Right lobe of liver (tissue), 6 donors: ENCODE measurements at regions not wholly inside any gene's neighbourhood (a gene's known extent, or its start where the extent isn't known, plus 50 kb on each side); places are given as distances from the start of the nearest gene placed in this dataset.

ENCODE experiments used
- ATAC-seq, 4 donors: fragments of 200-7000 bp; cut with Tn5 transposase; one replicate each; pipeline ENCODE4 v1.9.1; 2020; ENCODE audit warnings: mild to moderate bottlenecking in 4 of 4, moderate library complexity in 4 of 4
- DNase-seq, 3 donors: peaks; one replicate each; pipeline ENCODE4 v3.0.0-alpha.2; 2020
- H3K27ac ChIP-seq, 3 donors: fragments of 200-600 bp; one replicate each; pipeline ENCODE4 v1.8.0; 2022
- H3K27me3 ChIP-seq, 2 donors: fragments of 200-600 bp; one replicate each; pipeline ENCODE4 v1.8.0; 2022
- H3K36me3 ChIP-seq, 4 donors: fragments of 200-600 bp; sonication (generic) in 1 of 4; one replicate each; pipeline versions ENCODE4 v1.5.1 to v1.8.0; 2017 to 2022; ENCODE audit warnings: control low read depth in 1 of 4
- H3K4me1 ChIP-seq, 4 donors: fragments of 200-600 bp; sonication (generic) in 1 of 4; one replicate each; pipeline versions ENCODE4 v1.5.1 to v1.8.0; 2017 to 2022; ENCODE audit warnings: control low read depth in 1 of 4
- H3K4me3 ChIP-seq, 3 donors: fragments of 200-600 bp; one replicate each; pipeline ENCODE4 v1.8.0; 2022
- H3K9me3 ChIP-seq, 4 donors: fragments of 200-600 bp; sonication (generic) in 1 of 4; one replicate each; pipeline versions ENCODE4 v1.5.1 to v1.8.0; 2017 to 2022; ENCODE audit warnings: control low read depth in 1 of 4
- CTCF ChIP-seq, 4 donors: fragments of 200-600 bp in 3 of 4; fragments of 450-650 bp in 1 of 4; IDR thresholded peaks; one replicate each; pipeline versions ENCODE4 v1.5.1 to v1.8.0; 2016 to 2022; ENCODE audit warnings: antibody characterized with exemption in 4 of 4, mild to moderate bottlenecking in 2 of 4
- POLR2A ChIP-seq: fragments of 450-650 bp; IDR thresholded peaks from one replicate; pipeline ENCODE4 v1.6.1; 2017; ENCODE audit warnings: antibody characterized with exemption, mild to moderate bottlenecking
- WGBS: methylation state at CpG from one replicate; pipeline ENCODE4 v1.1.6; 2018; ENCODE audit warnings: low coverage, low lambda C conversion rate; ENCODE audit not compliant: insufficient coverage; ENCODE audit errors: missing lambda C conversion rate; 5-methylcytosine and 5-hydroxymethylcytosine counted together
- intact Hi-C, 2 donors: fragments of 100-400 bp; cut with DNase I; formaldehyde crosslinking; loops; one replicate each; pipeline versions ENCODE4 v1.11.2 to v1.14.1; 2022
- donor health status: DM: no; HTN: yes; CAD: no.
- donor health status: DM: no; HTN: no; CAD: no.
- donor health status: DM: no; HTN: no; CAD: no.
- donor health status: DM: no; HTN: yes; CAD: no.
- donor health status: DM: no; HTN: yes; CAD: no.

GRCh38 chr14:99333841-99334635 lies 62.0 kb upstream of the BCL11B start:
- WGBS, result 73% methylated on average over 8 of the region's 21 CpGs
- TF ChIP-seq POLR2A (no peak), CTCF (IDR thresholded peaks at IDR 0.05) (no peak)
- no peak for DNase-seq
- Histone ChIP-seq H3K36me3 (no peaks in the 10 kb centered on the region), H3K27me3 (no peaks in the 10 kb centered on the region), H3K4me3 (no peak overlapping the region), H3K27ac (no peak overlapping the region), H3K4me1 (no peaks in the 10 kb centered on the region), H3K9me3 (no peaks in the 10 kb centered on the region)
- ATAC-seq, result peak in 1 of 4 donors; percentile 12
- intact Hi-C loops, result no loop called here

GRCh38 chr14:99333214-99333613 lies 61.2 kb upstream of the BCL11B start:
- H3K9me3 ChIP-seq, result no peaks in the 10 kb centered on the region
- no peaks in the 10 kb centered on the region for H3K27me3 ChIP-seq
- intact Hi-C loops, result no loop called here

GRCh38 chr14:99331811-99332210 lies 59.8 kb upstream of the BCL11B start:
- no peak overlapping the region for H3K27ac ChIP-seq
- no peak overlapping the region for H3K4me3 ChIP-seq
- no peaks in the 10 kb centered on the region for H3K4me1 ChIP-seq
- TF ChIP-seq POLR2A, result no peak
- TF ChIP-seq CTCF (IDR thresholded peaks at IDR 0.05), result no peak
- no peaks in the 10 kb centered on the region for H3K27me3 ChIP-seq
- 79% methylated on average over 10 of the region's 10 CpGs for WGBS
- DNase-seq (peak in 1 of 3 donors; percentile 32), ATAC-seq (no peak)
- H3K36me3 ChIP-seq, result no peaks in the 10 kb centered on the region
- intact Hi-C loops, result no loop called here
- no peaks in the 10 kb centered on the region for H3K9me3 ChIP-seq

More at GRCh38 chr14:99333214-99333613, 61.2 kb upstream of the BCL11B start:
- Histone ChIP-seq H3K4me3 (no peak overlapping the region), H3K36me3 (no peaks in the 10 kb centered on the region), H3K27ac (no peak overlapping the region), H3K4me1 (no peaks in the 10 kb centered on the region)
- ATAC-seq, result no peak
- no peak for TF ChIP-seq CTCF (IDR thresholded peaks at IDR 0.05)
- no peak for DNase-seq
- WGBS, result 90% methylated on average over 4 of the region's 5 CpGs

- H3K4me1 ChIP-seq, result no peaks in the 10 kb centered on the region
- intact Hi-C loops, result no loop called here
- no peak overlapping the region for H3K4me3 ChIP-seq
- H3K36me3 ChIP-seq, result no peaks in the 10 kb centered on the region
- H3K27ac ChIP-seq, result no peak overlapping the region
- DNase-seq (peak in 1 of 3 donors; percentile 39), ATAC-seq (peak in 1 of 4 donors; percentile 24)
- TF ChIP-seq POLR2A, result no peak
- TF ChIP-seq CTCF (IDR thresholded peaks at IDR 0.05), result no peak
- H3K9me3 ChIP-seq, result no peaks in the 10 kb centered on the region
- 82% methylated on average over 5 of the region's 17 CpGs for whole genome bisulfite sequencing
- no peaks in the 10 kb centered on the region for H3K27me3 ChIP-seq
These were observed 58.6 kb upstream of the BCL11B start for GRCh38 chr14:99330316-99331240.
